NCI-H128 (cell line): ENCODE measurements at regions not wholly inside any gene's neighbourhood (a gene's known extent, or its start where the extent isn't known, plus 50 kb on each side); places are given as distances from the start of the nearest gene placed in this dataset.
"Not testable (repeated sequence)": the region's sequence is repeated elsewhere in the genome, so short reads cannot be mapped to it uniquely, and the experiment has no call there.

Experiments
- DNase-seq: peaks from one replicate; lab custom pipeline; 2025; ENCODE audit not compliant: unreplicated experiment; lab: John Stamatoyannopoulos, UW

GRCh38 chr4:11813951-11814446 is 385.3 kb upstream of the HS3ST1 start:
- DNase-seq: no peak

DNA sequence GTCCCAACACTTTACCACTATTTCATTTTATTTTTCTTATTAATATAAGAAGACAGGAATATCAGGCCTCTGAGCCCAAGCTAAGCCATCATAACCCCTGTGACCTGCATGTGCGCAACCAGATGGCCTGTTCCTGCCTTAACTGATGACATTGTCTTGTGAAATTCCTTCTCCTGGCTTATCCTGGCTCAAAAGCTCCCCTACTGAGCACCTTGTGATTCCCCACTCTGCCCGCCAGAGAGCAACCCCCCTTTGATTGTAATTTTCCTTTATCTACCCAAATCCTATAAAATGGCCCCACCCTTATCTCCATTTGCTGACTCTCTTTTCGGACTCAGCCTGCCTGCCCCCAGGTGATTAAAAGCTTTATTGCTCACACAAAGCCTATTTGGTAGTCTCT is 382.8 kb upstream of the HS3ST1 start:
- DNase-seq: not testable (repeated sequence)

DNA sequence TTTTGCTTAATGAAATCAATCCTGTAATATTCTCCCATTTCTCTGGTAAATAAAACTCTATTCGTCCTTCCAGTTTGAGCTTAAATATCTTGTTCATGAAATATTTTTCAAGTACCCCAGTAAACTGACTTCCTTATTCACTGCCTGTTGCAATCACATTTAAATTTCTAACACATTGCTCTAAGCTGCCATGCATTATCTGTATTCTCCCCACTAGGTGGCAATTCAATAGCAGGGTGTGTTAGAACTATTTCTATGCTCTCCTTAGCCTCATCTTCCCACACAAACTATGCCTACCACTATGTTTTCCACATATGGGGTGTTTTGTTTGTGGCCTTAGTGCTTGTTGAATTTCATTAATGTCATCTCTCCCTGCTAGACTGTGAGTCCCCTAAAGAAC is 377.1 kb upstream of the HS3ST1 start:
- DNase-seq: no peak

DNA sequence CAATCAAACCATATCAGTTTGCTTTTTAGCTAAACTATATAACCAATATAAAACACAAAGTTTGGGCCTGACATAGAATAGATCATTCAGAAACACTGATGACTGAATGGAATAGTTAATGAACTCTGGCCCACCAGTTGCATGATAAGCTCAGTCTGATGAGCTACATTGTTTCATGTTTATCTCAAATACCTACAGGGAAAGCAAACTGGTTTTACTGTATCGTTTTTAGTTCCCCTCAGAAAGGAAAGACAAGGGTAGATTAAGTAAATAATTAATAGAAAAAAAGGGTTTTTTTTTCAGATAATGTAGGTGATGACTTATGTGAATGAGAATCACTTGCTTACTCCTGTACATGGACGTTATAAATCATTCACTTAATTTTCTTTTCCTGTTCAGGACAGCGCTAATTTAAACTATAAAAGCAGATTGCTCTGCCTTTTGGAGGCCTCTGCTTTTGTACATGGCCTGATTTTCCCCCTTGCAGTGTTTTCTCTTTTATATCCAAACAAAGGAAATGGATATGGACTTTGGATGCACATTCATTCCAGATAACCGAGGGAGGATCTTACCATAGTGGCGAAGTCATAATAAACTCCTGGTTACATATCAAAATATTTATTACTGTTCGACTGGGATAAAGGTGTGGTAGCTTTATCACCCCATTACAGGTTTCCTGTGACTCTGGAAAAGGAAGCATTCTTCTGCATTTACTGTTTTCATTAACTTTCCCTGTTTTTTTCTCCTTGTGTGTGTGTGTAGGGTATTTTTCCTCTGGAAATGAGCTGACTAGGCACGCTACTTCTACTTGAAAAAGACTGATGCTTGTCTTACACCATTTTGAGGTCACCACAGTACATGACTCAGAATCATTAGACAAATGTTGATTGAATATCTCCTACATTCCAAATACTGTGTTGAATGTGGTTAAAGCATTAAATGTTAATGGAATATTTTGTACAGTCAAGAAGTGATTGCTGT is 373.1 kb upstream of the HS3ST1 start:
- no peak for DNase-seq

- DNase-seq: no peak
These were observed 370.5 kb upstream of the HS3ST1 start for GRCh38 chr4:11799196-11799595.

- DNase-seq: no peak
These were observed 363.1 kb upstream of the HS3ST1 start for GRCh38 chr4:11791797-11792196.

DNA sequence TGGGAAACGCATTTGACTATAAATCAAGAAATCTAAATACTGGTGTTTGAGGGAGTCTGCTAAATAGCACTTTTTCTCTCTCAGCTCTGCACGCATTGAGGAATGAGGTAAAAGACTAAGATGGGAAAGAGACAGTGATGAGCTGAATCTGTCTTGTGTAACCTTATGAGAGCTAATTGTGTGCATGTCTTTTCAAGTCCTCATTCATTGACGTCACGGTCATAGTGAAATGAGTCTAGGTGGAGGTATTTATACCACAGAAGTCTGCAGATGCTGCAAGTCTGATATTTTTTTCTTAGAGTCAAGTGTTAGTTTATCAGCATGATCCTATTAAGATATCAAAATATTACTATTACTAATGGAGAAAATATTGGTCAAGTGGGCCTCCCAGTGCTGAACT is 361.5 kb upstream of the HS3ST1 start:
- DNase-seq: no peak

GRCh38 chr4:11783588-11783987 is 354.9 kb upstream of the HS3ST1 start:
- no peak for DNase-seq

DNA sequence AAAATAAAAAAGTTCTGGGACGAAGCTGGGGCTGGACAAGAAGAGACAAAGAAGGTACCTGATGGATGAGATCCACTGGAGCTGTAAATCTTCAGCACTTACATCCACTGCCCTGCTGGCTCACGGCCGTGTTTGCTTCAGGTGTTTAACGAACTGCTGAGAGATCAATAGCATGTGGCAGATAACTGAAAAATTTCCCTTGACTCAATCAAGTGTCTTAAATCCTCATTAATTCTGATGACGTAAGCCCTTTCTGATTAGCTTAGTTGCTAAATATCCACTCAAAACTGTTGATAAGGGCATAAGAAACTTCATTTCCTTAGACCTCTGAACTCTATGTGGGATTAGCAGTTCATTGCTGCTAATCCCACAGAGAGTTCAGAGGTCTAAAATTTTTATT is 354.2 kb upstream of the HS3ST1 start:
- DNase-seq: no peak

DNA sequence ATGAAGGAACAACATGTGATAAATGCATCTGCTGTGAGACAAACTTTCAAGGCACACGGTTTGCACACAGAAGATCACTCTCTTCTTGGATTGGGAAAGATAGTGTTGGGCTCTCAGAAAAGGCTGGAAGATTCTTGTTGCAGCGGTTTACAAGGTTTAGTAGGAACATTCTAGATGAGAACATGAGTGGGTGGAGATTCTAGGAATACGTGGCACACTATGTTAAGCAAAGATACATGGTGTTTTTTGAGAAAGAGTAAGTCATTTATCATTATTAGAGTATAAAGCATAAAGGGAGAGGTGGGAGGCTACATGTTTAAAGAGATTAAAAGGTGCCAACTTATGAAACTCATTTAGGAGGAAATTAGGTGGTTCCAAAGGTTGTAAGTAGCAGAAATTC is 348.8 kb upstream of the HS3ST1 start:
- DNase-seq: no peak

- DNase-seq: no peak
These were observed 345.7 kb upstream of the HS3ST1 start for GRCh38 chr4:11774346-11774745.

GRCh38 chr4:11773798-11774197 is 345.1 kb upstream of the HS3ST1 start:
- no peak for DNase-seq

DNA sequence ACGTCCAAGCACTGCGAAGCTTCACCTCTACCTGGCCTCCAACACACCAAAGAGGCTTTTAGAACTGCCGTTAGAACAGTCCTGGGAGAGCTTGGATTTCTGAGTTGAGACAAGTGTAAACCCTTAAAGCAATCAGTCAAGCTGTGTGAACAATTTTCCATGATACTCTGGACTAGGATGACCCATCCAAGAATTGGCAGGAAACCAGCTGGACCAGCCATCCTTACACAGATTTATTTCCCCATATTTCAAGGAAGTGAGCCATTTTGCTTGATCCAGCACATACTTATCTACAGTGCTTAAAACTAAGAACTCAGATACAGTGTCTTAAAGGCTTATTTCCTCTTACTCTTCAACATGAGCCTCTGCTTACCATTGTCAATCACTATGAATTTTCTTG is 340.7 kb upstream of the HS3ST1 start:
- DNase-seq: no peak

GRCh38 chr4:11768251-11768972 is 339.7 kb upstream of the HS3ST1 start:
- no peak for DNase-seq

DNA sequence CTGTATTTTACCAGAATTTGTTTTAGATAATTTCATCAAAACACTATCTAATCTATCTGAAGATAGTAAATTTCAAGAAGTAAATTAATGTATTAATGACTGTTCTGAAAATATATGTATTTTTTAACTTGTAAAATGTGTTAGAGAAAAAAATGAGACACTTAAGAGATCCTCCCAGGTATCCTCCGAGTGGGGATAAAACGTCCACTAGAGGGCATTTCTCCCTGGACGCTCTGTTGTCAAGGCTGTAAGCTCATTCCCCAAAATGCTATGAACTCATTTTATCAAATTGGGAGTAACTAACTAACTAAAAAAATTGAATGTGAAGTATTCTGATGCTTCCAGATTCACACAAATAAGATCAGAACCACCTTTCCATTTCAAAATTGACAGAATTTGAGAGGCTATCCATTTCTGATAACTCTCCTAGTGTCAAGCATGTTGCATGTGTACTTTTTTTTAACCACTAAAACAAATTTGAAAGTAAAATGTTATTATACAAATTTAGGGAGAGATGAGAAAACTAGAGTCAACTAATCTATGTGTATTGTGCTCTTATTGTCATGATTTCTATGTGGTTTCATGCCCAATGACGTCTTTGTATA is 337.3 kb upstream of the HS3ST1 start:
- no peak for DNase-seq

DNA sequence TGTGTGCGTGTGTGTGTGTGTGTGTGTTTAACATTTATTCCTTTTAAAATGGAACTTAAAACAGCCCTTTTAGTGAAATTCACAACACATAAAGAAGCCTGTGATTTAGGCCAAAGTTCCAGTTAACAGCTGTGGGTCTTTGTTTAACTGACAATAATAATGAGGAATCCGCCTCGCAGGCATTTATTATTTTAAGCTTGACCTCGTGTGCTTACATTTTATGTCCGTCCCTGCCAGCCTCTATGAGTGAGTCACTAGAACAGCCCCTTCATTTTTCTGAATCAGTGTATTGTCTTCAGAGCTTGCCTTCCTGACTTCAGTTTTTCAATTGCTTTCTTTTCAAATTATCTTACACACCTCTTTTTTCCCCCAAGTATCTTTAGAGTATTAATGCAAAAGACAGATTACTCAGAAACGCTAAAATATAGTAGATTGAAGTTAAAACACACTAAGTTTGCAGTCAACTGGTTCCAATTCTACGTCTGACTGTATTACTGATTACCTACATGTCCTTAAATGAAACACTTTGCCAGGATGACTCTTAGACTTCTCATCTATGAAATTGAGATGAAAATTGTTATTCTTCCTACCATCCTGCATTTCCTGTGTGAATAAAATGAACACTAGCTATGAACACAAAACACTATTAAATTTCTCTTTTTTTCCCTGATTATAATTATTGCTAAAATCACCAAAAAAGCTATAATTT is 319.6 kb upstream of the HS3ST1 start:
- DNase-seq: no peak

GRCh38 chr4:11746734-11747133 is 318.0 kb upstream of the HS3ST1 start:
- DNase-seq: no peak

DNA sequence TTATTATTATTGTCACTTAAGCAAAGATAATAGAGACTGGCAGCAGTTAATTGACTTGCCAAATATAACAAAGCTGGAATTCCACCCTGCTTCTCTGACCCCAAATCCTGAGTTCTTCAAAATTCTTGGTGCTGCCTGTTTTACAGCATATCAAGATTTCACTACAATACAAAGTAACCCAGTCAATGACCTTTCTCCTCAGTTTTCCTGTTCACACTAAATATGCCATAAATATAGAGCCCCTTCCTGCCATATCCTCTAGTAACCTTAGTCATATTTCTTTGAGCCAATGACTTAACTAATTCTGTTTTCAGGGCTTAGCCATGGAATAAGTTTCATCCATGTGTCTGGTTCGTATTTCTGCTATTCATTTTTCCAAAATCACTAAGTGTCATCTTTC is 315.3 kb upstream of the HS3ST1 start:
- no peak for DNase-seq

DNA sequence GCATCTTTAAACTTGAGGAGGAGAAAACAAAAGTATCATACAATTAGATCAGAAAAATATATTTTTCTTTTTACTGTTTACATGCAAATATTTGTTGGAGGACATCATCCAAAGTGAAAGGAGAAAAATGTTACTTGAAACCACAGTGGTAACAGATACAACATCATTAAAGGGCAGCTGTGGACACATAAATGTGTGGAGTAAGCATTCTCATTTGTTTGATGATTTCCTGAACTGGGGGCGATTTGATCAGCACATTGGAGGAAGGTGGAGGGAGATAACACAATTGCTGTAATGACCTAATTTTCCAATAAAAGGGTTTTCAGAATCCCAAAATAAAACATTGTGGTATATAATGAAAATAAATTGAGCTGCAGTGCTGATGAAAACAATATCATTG is 314.5 kb upstream of the HS3ST1 start:
- no peak for DNase-seq

DNA sequence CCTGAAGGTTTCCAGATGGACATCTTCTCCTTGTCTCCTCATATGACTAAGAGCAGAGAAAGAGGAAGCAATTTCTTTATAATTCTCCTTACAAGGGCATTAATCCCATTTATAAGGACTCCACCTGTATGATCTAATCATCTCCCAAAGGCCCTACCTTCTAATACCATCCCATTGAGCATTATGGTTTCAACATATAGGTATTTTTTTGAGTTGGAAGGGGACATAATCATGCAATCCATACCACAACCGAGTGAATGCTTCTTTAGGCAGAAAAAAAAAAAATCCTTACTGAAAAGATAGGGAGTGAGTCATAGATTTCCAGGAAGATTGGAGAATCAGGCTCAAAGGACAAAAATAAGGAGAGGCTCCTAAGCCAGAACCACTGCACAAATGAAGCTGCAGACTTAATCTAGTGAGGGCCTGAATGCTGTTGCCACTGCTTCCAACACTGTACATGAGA is 312.5 kb upstream of the HS3ST1 start:
- no peak for DNase-seq

GRCh38 chr4:11739992-11740391 is 311.3 kb upstream of the HS3ST1 start:
- no peak for DNase-seq
